GM18519 (cell line): ENCODE measurements at regions not wholly inside any gene's neighbourhood (a gene's known extent, or its start where the extent isn't known, plus 50 kb on each side); places are given as distances from the start of the nearest gene placed in this dataset.
A peak's percentile ranks its signal among the peaks of the same experiment; 100 is the strongest.

ENCODE experiments used
- ATAC-seq: cut with Tn5 transposase; IDR thresholded peaks from one replicate; pipeline ENCODE4 v1.9.1; 2021; ENCODE audit warnings: mild to moderate bottlenecking, moderate library complexity; ENCODE audit not compliant: unreplicated experiment, low FRiP score

DNA sequence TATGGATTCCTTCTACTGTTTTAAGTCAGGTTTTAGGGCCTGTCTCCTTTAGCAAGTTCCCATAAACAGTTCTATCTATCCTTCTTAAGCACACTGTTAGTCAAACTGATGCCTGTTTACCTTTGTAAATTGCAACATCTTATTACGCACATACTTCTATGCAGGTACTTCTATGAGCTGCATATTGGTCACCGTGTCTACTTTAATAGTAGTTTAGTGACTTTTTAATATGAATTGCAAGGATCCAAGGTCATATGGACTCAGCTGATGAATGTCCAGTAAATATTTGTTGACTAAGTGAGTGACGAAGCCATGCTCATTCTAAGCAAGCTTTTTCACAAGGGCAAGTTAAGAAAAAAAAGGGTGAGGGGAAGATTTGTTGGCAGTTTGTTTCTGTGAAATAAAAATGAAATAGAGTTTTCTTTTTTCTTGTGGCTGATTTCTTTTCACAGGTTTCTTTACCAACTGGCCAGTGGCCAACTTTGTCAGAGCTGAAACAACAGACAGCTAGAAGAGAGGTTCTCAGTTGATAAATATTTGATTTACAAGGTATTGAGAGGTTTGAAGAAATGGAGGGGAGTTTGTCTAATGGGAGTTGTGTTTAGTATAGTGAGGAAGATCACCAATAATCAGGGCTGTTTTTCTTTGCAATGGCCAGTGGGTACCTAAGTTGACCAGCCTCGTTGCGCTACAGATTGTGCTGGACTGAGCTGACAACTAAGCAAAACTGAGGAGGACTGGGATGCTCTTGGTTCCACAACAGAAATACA lies 141.1 kb downstream of the SLC15A5 start:
- no peak for ATAC-seq

DNA sequence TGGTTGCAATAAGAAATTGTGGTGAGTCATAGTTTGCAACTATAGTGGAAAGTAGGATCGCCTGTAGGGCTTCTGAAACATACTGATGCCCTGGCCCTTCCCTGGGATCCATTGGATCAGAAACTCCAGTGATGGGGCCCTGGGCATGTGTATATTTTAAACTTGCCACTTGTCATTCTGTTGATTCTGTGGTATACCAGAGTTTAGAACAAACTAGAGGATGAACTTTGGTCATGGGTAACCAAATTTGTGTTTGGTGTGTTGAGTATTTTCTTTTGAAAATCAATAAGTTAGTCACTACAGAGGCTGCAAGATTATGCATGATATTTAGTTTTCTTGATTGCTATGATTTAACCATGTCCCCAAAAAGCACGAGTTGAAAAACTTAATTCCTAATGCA lies 142.2 kb downstream of the SLC15A5 start:
- no peak for ATAC-seq

DNA sequence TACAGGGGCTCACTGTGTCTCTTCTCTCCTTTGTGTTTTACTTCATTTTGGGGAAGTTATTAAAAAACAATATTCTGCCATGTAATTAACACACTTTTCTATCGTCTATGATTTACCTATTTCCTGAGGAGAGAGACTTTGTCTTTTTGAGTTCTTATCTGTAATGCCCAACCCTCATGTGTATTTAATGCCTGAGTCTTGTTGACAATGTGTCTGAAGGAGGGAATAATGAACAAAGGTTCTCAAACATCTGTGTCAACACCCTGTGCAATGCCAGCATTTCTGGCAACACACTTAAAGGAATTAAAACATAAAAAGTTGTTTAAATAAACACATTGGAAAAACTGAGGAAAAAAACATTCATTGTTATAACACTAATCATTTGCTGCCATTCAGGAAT lies 147.1 kb downstream of the SLC15A5 start:
- no peak for ATAC-seq

DNA sequence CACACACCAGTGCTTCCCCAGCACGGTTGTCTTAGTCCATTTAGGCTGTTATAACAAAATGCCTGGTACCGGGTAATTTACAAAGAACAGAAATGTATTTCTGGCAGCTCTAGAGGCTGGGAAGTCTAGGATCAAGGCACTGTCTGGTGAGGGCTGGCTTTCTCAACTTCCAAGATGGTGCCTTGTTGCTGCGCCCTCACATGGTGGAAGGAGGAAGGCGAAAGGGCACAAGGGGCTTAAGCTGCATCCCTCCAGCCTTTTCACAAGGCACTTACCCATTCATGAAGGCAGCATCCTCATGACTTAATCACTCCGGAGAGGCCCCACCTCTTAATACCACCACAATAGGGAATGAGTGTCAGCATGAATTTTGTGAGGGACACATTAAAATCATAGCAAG lies 155.5 kb downstream of the SLC15A5 start:
- ATAC-seq, result no peak

DNA sequence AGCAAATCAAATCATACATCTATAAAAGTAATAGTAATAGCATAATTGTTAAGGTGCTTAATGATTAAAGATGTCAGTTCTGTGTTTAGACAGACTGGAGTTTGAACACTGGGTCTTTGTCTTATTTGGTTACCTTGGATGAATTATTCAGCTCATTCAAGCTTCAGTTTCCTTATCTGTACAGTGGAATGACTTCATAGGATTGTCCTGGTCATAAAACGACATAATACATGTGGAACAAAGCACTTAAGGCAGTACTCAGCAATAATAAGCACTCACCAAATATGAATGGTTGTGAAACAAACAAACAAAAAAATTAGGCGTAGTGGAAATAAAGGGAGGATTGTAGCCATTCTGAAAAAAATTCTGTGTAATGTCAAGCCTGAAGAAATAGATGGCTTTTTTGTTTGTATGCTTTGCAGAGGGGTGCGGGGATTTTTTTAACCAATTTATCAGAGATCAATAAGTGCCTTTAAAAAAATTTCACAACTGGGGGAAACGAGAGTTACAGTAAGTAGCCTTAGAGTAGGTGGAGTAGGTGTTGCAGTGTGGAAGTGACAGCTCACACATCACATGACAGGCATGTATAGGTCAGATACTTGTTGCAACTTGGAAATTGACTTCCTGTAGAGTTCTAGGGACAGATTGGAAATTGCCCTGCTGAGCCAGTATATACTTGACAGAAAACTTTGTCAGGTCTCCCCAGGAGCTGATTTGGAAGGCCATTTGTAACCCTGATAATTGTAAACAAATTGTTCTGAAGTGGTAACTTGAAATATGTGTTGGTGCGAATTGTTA lies 157.7 kb downstream of the SLC15A5 start:
- ATAC-seq, result no peak

DNA sequence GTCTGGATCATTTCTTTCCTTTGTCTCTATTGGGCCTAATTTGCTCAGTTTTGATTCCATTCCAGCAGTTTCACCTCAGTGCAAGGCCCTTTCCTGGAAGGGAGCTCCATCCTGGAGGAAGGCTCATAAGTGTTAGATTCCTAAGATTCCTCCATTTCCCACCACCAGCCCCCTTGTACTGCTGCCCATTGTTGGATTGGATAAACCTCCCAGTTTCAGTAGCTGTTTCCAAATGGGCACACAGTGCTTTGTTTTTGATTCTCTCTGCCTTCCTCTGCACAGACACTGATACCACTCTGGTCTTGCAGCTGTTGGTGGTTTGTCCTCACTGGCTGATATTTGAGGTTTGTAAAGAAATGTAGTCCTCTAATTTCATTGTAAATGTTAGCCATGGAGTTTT lies 158.9 kb downstream of the SLC15A5 start:
- ATAC-seq, result no peak

DNA sequence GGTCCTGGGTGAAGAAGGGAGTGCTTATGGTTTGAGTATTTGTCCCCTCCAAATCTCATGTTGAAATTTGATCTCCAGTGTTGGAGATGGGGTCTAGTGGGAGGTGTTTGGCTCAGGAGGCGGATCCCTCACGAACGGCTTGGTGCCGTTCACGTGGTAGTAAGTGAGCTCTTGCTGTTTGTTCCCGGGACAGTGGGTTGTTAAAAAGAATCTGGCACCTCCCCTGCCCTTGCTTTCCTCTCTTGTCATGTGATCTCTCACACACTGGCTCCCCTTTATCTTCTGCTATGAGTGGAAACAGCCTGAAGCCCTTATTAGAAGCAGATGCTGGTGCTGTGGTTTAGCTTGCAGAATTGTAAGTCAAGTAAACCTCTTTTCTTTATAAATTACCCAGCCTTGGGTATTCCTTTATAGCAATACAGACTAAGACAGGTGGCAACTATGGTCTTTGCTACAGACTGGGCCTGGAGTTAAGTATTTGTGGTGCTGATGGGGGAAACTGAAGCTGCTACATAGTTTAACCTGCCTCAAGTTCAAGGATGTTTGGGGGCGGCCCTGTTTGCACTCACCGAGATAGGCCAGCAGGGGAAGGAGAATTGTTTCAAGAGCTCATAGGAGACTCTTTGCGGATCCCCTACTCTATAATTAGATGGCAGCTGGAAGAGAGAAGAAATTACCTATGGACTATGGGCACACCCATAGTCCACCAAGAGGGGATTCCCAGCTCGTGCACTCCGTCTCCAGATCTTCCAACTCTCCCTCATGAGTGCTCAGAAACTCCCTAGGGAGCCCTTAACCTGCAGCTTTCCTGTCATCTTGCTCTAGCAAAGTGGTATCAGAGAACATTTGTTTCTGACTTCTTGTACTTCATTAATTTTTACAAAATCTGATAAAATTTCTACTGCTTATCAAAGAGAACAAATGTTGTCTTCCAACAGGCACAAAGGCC lies 164.6 kb downstream of the SLC15A5 start:
- no peak for ATAC-seq

DNA sequence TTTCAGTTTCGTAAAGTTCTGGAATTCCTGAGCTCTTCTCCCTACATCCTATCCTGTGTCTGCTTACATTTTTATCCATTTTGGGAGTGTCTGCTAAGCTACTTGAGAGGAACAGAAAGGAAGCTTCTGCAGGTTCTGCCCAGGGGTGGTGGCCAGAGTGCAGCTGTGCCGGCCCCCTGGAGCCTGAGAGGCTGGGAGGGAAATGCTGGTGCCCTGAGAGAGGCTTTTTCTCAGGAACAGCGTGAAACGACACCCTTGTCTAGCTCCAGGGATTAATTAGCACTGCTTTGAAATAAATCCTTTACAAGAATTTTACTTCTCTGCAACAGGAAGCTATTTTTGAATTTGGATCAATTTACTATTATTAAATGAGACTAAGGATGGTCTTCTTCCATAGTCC lies 165.4 kb downstream of the SLC15A5 start:
- no peak for ATAC-seq

DNA sequence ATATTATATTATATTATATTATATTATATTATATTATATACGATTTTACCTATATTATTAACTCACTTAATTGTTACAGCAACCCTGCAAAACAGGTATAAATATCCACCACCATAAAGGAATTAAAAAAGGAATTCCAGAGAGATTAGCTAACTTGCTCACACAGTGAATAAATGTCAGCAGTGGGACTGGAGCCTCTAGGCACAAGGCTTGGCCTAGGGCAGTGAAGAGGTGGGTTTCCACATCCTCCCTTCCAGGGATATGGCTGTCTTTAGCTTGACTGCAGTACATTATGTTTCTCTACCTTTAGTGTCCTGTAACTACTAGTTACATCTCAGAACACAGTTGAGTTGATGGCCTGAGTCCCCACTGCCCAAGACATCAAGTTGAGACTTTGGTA lies 166.9 kb downstream of the SLC15A5 start:
- ATAC-seq, result no peak

DNA sequence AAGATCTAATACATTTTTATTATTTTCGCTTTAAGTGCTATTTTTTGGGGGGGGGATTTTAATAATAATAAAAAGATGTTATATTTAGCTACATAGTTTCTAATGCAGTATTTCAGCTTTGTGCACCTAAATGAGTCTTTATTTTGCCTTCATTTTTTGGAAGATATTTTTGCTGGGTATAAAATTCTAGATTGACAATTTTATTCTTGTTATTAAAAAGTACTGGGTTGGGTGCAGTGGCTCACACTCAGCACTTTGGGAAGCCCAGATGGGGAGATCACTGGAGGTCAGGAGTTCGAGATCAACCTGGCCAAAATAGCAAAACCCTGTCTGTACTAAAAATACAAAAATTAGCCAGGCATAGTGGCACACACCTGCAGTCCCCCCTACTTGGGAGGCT lies 173.6 kb downstream of the SLC15A5 start:
- no peak for ATAC-seq

DNA sequence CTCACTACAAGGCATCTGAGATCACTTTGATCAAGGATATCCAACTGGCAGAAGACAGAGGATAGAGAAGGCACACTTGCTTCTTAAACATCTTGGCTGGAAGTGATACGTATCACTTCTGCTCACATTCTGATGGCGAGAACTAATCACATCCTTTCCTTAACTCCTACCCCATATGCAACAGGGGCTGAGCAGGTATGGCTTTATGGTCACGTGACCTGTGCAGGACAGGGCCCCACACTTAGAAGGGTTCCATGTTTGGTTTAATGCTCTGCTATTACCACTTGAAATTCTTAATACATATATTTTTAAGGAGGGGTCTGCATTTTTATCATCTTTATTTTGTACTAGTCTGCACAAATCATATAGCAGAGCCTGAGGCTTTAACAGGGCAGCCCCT lies 177.3 kb downstream of the SLC15A5 start:
- no peak for ATAC-seq

DNA sequence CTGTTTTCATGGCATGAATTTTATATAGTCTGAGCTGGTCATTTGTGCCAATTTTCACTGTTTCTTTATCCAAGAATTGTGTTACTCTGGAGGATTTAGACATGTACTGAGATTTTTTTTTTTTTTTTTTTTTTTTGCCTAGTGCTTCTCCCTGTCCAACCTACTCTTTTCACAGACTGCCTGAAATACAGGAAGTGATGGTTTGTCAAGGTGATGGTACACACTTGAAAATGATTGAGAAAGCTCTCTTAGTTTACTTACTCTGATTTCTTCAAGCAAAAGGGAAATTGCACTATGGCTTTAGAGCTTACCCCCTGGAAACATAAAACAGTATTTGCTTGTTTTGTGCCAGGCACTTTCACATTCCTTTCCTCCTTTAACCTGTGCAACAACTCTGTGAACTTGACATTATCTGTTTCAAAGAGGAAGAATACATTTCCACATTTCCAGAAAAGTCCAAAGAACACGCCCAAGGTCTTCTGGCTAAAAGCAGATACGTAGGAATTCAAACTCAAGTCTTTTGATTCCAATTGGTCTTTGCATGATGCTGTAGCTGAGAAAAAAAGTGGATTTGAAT lies 181.1 kb downstream of the SLC15A5 start:
- no peak for ATAC-seq

DNA sequence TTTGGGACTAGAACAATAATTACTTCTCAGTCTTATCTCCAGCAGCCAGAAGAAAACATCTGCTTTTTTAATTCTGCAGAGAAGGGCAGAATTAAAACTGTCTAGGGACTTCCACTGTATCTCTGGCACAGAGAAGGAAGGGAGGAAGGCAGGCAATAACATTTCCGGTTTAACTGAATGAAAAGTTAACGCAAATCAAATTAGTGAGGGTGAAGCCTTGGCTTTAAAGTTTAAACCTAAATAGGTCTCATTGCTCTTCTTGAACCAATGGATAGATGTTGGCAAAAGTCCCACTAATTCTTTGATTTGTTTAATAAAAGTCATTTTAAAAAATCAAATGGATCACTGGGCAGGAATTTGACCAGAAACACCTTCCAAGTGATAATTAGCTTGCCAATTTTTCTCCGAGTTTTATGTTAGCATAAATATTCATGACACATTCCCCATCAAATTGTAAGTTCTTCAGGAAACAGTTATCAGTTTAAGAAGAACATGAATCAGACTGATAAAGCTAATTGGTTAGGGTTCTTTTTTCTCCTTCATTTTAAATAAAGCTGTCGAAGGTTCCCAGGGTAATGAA lies 181.9 kb downstream of the SLC15A5 start:
- no peak for ATAC-seq

DNA sequence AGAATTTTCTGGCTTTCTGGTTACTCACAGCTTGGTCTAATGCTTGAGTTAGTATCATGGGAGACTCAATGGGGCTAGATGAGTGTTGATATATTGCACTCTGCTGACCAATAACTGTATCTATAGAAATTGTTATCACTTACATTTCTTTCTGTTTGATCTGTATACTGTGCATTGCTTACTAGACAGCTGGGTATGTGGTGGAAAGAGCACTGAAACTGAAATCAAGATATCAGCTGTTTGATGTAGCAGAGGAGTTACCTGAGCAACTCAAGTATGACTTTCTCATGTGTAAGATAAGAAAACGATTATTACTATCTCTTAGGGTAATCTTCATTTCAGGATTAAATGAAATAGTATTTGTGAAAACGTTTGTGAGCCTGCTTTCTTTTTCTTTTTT lies 183.0 kb downstream of the SLC15A5 start:
- ATAC-seq, result peak; percentile 56

DNA sequence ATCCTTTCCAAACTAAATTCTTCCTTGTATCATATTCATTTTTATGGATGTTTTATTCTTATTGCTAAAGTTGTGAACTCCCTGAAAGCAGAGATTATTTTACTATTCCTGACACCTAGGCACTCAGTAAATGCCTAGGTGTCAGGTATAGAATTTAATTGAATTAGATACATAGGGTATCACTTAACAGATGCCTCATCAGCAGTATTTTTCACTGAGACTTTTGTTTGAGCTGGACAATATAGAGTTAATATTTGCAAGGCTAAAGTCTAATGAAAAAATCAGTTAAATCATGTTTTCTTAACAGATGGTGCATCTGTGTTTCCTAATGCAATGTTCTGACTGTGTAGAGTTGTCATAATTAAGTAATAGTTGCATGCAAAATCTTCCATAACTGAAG lies 182.7 kb downstream of the DERA start:
- no peak for ATAC-seq

DNA sequence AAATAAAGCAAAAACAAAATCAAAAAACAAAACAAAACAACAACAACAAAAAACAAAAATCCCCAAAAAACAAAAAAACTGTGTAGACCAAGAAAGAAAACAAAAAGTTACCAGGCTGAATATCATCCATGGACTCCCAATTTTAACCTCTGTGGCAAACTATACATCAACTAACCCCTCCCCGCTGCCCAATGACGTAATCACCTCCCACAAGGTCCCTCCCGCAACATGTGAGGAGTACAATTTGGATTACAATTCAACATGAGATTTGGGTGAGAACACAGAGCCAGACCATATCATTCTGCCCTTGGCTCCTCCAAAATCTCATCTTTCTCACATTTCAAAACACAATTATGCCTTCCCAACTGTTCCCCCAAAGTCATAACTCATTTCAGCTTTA lies 179.8 kb downstream of the DERA start:
- no peak for ATAC-seq

DNA sequence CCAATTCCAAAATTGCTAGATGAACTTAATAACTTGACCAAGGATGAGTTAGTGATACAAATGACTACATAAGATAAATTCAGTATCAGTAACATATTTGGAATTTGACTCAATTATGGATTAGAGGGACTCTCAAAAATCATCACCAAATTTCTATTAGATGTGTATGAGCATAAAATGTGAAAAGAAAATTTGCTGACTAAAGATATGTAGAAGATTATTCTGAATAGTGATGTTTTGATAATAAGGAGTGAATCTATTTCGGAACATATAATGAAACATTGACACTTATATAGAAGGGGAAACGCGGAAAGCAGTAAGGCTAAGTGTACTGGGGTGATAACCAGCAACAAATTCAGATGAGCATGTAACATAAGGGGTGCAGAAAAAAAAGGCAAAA lies 177.3 kb downstream of the DERA start:
- no peak for ATAC-seq
